Aorta (tissue), 5 donors: ENCODE measurements at regions not wholly inside any gene's neighbourhood (a gene's known extent, or its start where the extent isn't known, plus 50 kb on each side); places are given as distances from the start of the nearest gene placed in this dataset.

Experiments
- ATAC-seq: fragments of 200-7000 bp; cut with Tn5 transposase; one replicate; pipeline ENCODE4 v1.9.1; 2022; ENCODE audit warnings: moderate library complexity; ENCODE audit not compliant: low FRiP score
- DNase-seq, 2 donors: peaks; one replicate each; pipeline ENCODE4 v3.0.0-alpha.2; 2020
- H3K27ac ChIP-seq, 2 donors: one replicate each; pipeline ENCODE4 v1.5.1; 2013; ENCODE audit warnings: low read length in 2 of 2, mild to moderate bottlenecking in 2 of 2, moderate library complexity in 2 of 2, control low read depth in 1 of 2, inconsistent platforms in 1 of 2, low read depth in 1 of 2
- H3K27me3 ChIP-seq, 2 donors: one replicate each; pipeline ENCODE4 v1.6.1; 2013; ENCODE audit warnings: control low read depth in 1 of 2, low read length in 1 of 2, mild to moderate bottlenecking in 1 of 2, moderate library complexity in 1 of 2; ENCODE audit not compliant: insufficient read depth in 2 of 2, control insufficient read depth in 1 of 2
- H3K36me3 ChIP-seq, 2 donors: one replicate each; pipeline ENCODE4 v1.6.1; 2013; ENCODE audit warnings: control low read depth in 1 of 2, low read length in 1 of 2, mild to moderate bottlenecking in 1 of 2; ENCODE audit not compliant: insufficient read depth in 2 of 2, control insufficient read depth in 1 of 2
- H3K4me1 ChIP-seq, 2 donors: one replicate each; pipeline ENCODE4 v1.6.1; 2013; ENCODE audit warnings: low read length in 2 of 2, control low read depth in 1 of 2, mild to moderate bottlenecking in 1 of 2, moderate library complexity in 1 of 2; ENCODE audit not compliant: insufficient read depth in 2 of 2, control insufficient read depth in 1 of 2
- H3K4me3 ChIP-seq, 2 donors: one replicate each; pipeline ENCODE4 v1.5.1; 2013; ENCODE audit warnings: low read length in 2 of 2, control low read depth in 1 of 2, mild to moderate bottlenecking in 1 of 2
- H3K9me3 ChIP-seq: one replicate; pipeline ENCODE4 v1.6.1; 2013; ENCODE audit warnings: mild to moderate bottlenecking, low read length; ENCODE audit not compliant: control insufficient read depth
- WGBS, 2 donors: extraction: QIAGEN DNeasy Blood & Tissue Kit; methylation state at CpG; one replicate each; pipeline ENCODE4 v1.1.7; 2013; 5-methylcytosine and 5-hydroxymethylcytosine counted together
- intact Hi-C, 2 donors: fragments of 100-400 bp; cut with DNase I; formaldehyde crosslinking; loops; one replicate each; pipeline versions ENCODE4 v1.14.2 to v1.15.0; 2022
- donor health status: healthy with polysubstance abuse.
- donor health status: Bipolar disorder and iron deficiency.
- donor health status: DM: no; HTN: no; CAD: no.
- donor health status: DM: no; HTN: no; CAD: no.
- donor health status: DM: yes; HTN: yes; CAD: no.

DNA sequence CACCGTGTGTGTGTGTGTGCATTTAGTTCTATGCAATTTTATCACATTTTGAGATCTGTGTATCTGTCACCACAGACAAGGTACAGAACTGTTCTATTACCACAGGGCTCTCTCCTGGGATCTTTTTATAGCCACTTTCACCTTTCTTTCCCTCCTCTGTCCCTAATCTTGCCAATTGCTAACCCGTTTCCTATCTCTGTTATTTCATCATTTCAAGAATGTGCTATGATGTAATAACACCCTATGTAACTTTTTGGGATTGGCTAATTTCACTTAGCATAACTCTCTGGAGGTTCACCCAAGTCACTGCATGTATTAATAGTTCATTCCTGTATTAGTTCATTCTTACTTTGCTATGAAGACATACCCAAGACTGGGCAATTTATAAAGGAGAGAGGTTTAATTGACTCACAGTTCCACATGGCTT lies 657.7 kb downstream of the QKI start:
- DNase-seq: no peak
- Histone ChIP-seq H3K9me3 (no peaks in the 10 kb centered on the region), H3K36me3 (peaks cover 0 to 2% of the 10 kb centered on the region in 2 donors), H3K27me3 (no peaks in the 10 kb centered on the region), H3K4me3 (no peak overlapping the region), H3K4me1 (no peaks in the 10 kb centered on the region), H3K27ac (no peak overlapping the region)
- WGBS, 2 donors: 36 to 41% methylated on average over 2 of the region's 2 CpGs
- no peak for ATAC-seq
- intact Hi-C loops: no loop called here

DNA sequence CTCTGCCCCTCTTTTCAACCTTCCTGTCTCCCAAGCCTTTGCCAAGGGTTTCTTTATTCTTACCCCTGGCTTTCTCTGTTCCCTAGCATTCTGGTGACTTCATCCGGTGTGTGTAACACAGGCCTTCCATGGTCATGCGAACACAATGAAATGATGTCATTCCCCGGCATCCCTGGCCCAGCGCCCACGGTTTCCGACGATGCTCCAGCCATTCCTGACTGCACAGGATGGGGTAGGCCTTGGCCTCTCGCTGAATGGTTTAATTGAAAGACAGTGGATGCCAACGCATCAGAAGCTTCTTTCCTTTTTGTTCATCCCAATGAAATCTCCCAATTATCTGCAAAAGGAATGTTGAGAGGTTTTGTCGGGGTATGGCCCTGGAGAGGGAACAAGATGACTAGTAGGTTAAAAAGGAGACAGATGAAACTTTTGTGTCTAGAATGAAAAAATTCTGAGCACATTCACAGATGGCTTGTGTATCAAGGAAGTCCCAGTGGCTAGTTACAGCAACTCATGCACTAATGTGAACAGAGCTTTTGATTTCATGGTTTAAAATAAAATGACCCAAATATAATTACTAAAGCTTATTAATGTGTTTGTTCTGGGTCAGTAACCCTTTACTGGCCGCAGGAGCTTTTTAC lies 655.0 kb downstream of the QKI start:
- Histone ChIP-seq H3K27ac (no peak overlapping the region), H3K36me3 (peaks cover 0 to 2% of the 10 kb centered on the region in 2 donors), H3K27me3 (no peaks in the 10 kb centered on the region), H3K4me3 (no peak overlapping the region), H3K9me3 (no peaks in the 10 kb centered on the region), H3K4me1 (no peaks in the 10 kb centered on the region)
- WGBS, 2 donors: 78 to 82% methylated on average over 11 of the region's 11 CpGs
- ATAC-seq: no peak
- intact Hi-C loops: no loop called here
- DNase-seq: peak in 1 of 2 donors; percentile 79

DNA sequence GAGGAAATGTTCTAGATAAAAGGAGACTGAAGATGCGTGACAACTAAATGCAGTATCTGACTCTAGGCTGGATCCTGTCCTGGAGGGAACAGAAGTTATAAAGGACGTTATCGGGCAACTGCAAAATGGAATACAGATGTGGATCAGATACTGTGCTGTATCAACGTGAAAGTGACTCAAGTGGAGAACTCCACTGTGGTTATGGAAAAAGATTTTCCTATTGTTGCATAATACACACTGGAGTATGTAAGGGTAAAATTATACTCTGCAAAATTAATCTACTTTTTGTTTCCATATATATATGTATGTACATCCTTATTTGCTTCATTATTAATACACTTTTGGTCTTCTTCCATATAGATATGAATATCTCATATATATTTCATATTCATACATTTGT lies 654.0 kb downstream of the QKI start:
- whole genome bisulfite sequencing, 2 donors: 86 to 93% methylated on average over 4 of the region's 4 CpGs
- intact Hi-C loops: no loop called here
- no peaks in the 10 kb centered on the region for H3K4me1 ChIP-seq
- no peaks in the 10 kb centered on the region for H3K27me3 ChIP-seq
- H3K27ac ChIP-seq: no peak overlapping the region
- H3K9me3 ChIP-seq: no peaks in the 10 kb centered on the region
- no peak for ATAC-seq
- H3K36me3 ChIP-seq: no peaks in the 10 kb centered on the region
- H3K4me3 ChIP-seq: no peak overlapping the region
- no peak for DNase-seq

DNA sequence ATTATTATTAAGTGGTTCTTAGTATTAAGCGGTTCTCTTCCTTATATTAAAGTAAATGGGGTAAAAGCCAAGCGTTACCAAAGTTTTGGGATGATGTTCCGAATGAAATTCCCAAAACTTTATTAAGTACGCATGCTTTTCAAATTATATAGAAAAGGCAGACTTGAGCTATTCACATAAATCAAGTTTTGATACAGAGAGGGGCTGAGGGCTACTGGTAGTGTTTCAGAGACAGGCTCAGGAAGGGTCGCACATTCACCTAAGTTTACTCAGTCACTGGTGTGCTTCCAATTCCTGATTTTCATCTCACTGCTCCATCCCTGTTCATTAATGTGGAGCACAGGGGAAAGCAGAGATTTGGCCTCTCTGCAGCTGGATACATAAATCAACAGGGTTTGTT lies 652.2 kb downstream of the QKI start:
- ATAC-seq (no peak), DNase-seq (no peak)
- no peaks in the 10 kb centered on the region for H3K36me3 ChIP-seq
- no peaks in the 10 kb centered on the region for H3K9me3 ChIP-seq
- no peak overlapping the region for H3K4me3 ChIP-seq
- no peak overlapping the region for H3K27ac ChIP-seq
- 68 to 76% methylated on average over 5 of the region's 5 CpGs for WGBS, 2 donors
- no peaks in the 10 kb centered on the region for H3K27me3 ChIP-seq
- H3K4me1 ChIP-seq: no peaks in the 10 kb centered on the region
- intact Hi-C loops: no loop called here

DNA sequence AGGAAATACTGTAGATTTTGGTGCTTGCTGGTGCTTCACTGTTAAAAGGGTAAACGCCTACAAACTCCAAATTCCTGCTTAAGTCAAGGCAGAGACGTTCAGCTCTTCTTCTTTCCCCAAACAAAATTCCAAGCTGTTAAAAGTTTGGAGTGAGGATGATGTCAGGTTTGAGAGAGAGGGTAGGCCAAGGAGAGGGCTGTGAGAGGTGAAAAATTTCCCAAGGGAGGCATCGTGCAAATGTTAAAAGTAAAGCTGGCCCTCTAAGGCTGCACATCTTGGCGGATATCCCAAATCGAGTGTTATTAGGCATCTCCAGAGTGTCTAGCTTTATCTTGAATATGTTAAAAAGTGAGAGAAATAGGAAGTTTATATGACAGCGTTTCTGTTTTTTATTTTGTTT lies 651.8 kb downstream of the QKI start:
- 17 to 27% methylated on average over 6 of the region's 6 CpGs for WGBS, 2 donors
- intact Hi-C loops: no loop called here
- H3K4me1 ChIP-seq: no peaks in the 10 kb centered on the region
- H3K4me3 ChIP-seq: no peak overlapping the region
- no peaks in the 10 kb centered on the region for H3K27me3 ChIP-seq
- ATAC-seq (no peak), DNase-seq (no peak)
- H3K36me3 ChIP-seq: no peaks in the 10 kb centered on the region
- H3K27ac ChIP-seq: no peak overlapping the region
- no peaks in the 10 kb centered on the region for H3K9me3 ChIP-seq

DNA sequence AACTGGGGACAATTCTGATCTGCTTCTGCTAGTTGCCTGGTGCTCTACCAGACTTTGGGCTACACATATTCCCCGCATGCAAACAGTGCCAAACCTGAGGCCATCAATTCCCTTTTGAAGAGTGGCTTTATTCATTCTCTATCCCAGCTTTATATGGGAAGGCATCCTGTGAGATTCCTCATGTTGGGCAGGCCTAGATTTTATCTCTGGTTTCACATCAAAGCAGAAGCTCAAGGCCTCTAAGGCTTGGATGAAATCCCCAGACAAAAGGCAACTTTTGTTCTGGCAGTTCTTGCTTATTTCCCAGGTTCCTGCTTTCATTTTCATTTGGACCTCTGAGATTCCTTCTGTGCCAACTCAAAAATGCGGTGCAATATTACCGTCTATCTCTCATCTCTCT lies 648.8 kb downstream of the QKI start:
- intact Hi-C loops: no loop called here
- 74 to 82% methylated on average over 3 of the region's 3 CpGs for WGBS, 2 donors
- no peak for ATAC-seq

DNA sequence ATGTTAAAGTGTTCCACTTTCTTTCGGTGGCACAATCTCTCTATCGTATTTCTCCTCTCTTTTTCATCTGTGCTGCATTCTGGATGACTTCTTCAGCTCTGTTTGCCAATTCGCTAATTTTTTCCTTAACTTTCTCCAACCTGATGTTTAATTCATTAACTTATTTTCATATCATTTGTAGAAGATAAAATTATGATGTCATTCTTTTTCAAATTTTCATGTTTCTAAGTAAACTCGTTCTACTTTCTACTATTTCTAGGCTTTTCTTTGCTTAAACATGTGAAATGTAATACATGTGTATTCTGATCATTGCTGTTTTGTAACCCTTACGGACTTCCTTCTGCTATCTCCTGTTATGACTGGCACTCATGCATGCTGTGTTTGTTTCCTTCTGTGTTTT lies 648.4 kb downstream of the QKI start:
- no peaks in the 10 kb centered on the region for H3K36me3 ChIP-seq
- no peak overlapping the region for H3K27ac ChIP-seq
- H3K4me1 ChIP-seq: no peaks in the 10 kb centered on the region
- no peak for DNase-seq
- intact Hi-C loops: no loop called here
- H3K27me3 ChIP-seq: no peaks in the 10 kb centered on the region
- H3K4me3 ChIP-seq: no peak overlapping the region
- WGBS, 2 donors: 88 to 91% methylated on average over 5 of the region's 5 CpGs
- ATAC-seq: no peak
- no peaks in the 10 kb centered on the region for H3K9me3 ChIP-seq

More for the DNA sequence above, 648.8 kb downstream of the QKI start:
- no peak overlapping the region for H3K4me3 ChIP-seq
- H3K4me1 ChIP-seq: no peaks in the 10 kb centered on the region
- H3K9me3 ChIP-seq: no peaks in the 10 kb centered on the region
- H3K27me3 ChIP-seq: no peaks in the 10 kb centered on the region
- DNase-seq: no peak
- no peak overlapping the region for H3K27ac ChIP-seq
- H3K36me3 ChIP-seq: no peaks in the 10 kb centered on the region

DNA sequence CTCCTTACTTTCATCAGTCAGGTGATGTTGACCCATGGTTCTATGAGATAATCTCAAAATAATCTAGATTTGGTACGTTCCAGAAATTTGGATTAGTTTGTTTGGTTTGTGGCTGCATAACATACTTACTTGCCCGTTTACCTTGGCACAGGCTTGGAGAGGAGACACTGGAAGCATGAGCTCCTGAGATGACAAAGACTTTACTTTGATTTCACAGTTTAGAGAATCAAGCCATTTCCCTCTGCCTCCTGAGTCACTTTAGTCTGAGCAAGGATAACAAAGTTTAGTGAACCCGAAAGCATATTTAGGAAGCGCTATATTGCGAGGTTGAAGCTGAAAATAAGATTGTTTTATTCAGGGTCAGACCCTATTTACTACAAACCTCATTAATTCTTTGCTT lies 643.4 kb downstream of the QKI start:
- Histone ChIP-seq H3K4me1 (no peaks in the 10 kb centered on the region), H3K9me3 (no peaks in the 10 kb centered on the region), H3K27me3 (no peaks in the 10 kb centered on the region), H3K36me3 (no peaks in the 10 kb centered on the region), H3K4me3 (no peak overlapping the region), H3K27ac (no peak overlapping the region)
- 78 to 80% methylated on average over 5 of the region's 5 CpGs for WGBS, 2 donors
- ATAC-seq (no peak), DNase-seq (no peak)
- intact Hi-C loops: no loop called here

DNA sequence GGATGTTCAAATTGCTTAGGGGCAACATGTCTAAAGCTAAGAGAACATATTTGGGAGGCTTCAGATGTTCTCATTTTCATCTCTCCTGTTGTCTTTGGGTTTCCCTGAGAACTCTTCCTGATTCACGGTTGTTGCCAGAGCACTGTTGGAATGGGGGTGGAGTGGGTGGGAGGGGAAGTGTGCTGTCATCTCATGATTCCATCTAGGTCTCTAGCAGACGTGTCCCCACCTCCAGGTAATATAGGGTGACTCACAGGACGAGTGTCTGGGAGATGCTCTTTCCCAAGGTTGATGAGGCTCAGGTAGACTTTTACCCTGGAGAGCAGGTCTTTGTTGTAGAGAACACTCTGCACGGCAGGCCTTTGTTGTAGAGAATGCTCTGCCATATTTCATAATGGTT lies 636.9 kb downstream of the QKI start:
- intact Hi-C loops: no loop called here
- H3K4me1 ChIP-seq: no peaks in the 10 kb centered on the region
- 71 to 76% methylated on average over 4 of the region's 4 CpGs for WGBS, 2 donors
- H3K27ac ChIP-seq: no peak overlapping the region
- no peaks in the 10 kb centered on the region for H3K36me3 ChIP-seq
- DNase-seq: no peak
- H3K4me3 ChIP-seq: no peak overlapping the region
- H3K9me3 ChIP-seq: peaks cover 1% of the 10 kb centered on the region
- no peaks in the 10 kb centered on the region for H3K27me3 ChIP-seq
- ATAC-seq: no peak
